Left kidney (tissue), 1 donor: ENCODE measurements at regions not wholly inside any gene's neighbourhood (a gene's known extent, or its start where the extent isn't known, plus 50 kb on each side); places are given as distances from the start of the nearest gene placed in this dataset.

Experiments used
- DNase-seq: peaks from one replicate; pipeline ENCODE4 v3.0.0-alpha.2; 2013

- no peak for DNase-seq
Observed at GRCh38 chr15:47410247-47410646, 307.1 kb upstream of the SEMA6D start.

- DNase-seq, result no peak
Observed at GRCh38 chr15:47411733-47412132, 305.6 kb upstream of the SEMA6D start.

GRCh38 chr15:47412136-47412535 is 305.2 kb upstream of the SEMA6D start:
- no peak for DNase-seq

GRCh38 chr15:47412802-47413201 is 304.5 kb upstream of the SEMA6D start:
- DNase-seq, result no peak

- no peak for DNase-seq
Observed at GRCh38 chr15:47414207-47414606, 303.1 kb upstream of the SEMA6D start.

- DNase-seq, result peak; percentile 31
Observed at GRCh38 chr15:47415539-47415971, 301.8 kb upstream of the SEMA6D start.

- DNase-seq, result no peak
Observed at GRCh38 chr15:47422881-47423665, 294.2 kb upstream of the SEMA6D start.

- no peak for DNase-seq
Observed at GRCh38 chr15:47427463-47427862, 289.8 kb upstream of the SEMA6D start.

- DNase-seq, result no peak
Observed at GRCh38 chr15:47429376-47429775, 287.9 kb upstream of the SEMA6D start.

- DNase-seq, result no peak
Observed at GRCh38 chr15:47431501-47431900, 285.8 kb upstream of the SEMA6D start.

- DNase-seq, result no peak
Observed at GRCh38 chr15:47432826-47433225, 284.5 kb upstream of the SEMA6D start.

GRCh38 chr15:47434596-47434995 is 282.7 kb upstream of the SEMA6D start:
- no peak for DNase-seq

- no peak for DNase-seq
Observed at GRCh38 chr15:47437491-47437890, 279.8 kb upstream of the SEMA6D start.

GRCh38 chr15:47439146-47440111 is 277.9 kb upstream of the SEMA6D start:
- no peak for DNase-seq

GRCh38 chr15:47442371-47442770 is 274.9 kb upstream of the SEMA6D start:
- no peak for DNase-seq

- no peak for DNase-seq
Observed at GRCh38 chr15:47443839-47444238, 273.5 kb upstream of the SEMA6D start.

- DNase-seq, result no peak
Observed at GRCh38 chr15:47445723-47446392, 271.4 kb upstream of the SEMA6D start.

GRCh38 chr15:47460795-47461573 is 256.3 kb upstream of the SEMA6D start:
- DNase-seq, result no peak

GRCh38 chr15:47461652-47462141 is 255.6 kb upstream of the SEMA6D start:
- no peak for DNase-seq

- no peak for DNase-seq
Observed at GRCh38 chr15:47466357-47466756, 250.9 kb upstream of the SEMA6D start.

- DNase-seq, result no peak
Observed at GRCh38 chr15:47470983-47471382, 246.3 kb upstream of the SEMA6D start.
